Mesenchymal stem cell (in vitro differentiated cells and primary cell): ENCODE measurements at regions not wholly inside any gene's neighbourhood (a gene's known extent, or its start where the extent isn't known, plus 50 kb on each side); places are given as distances from the start of the nearest gene placed in this dataset.

ENCODE experiments used
- DNase-seq: peaks from one replicate; pipeline ENCODE4 v3.0.0-alpha.2; 2013
- H2AFZ ChIP-seq: one replicate; pipeline ENCODE4 v1.6.1; 2013; ENCODE audit warnings: low read depth, mild to moderate bottlenecking, control low read depth, inconsistent platforms, low read length, moderate library complexity
- H2AK5ac ChIP-seq: 2 replicates; pipeline ENCODE4 v1.6.1; 2013; ENCODE audit warnings: low read length, moderate library complexity, mild to moderate bottlenecking, inconsistent platforms; ENCODE audit not compliant: severe bottlenecking
- H2BK120ac ChIP-seq: one replicate; pipeline ENCODE4 v1.6.1; 2013; ENCODE audit warnings: low read depth, mild to moderate bottlenecking, inconsistent platforms, low read length, moderate library complexity
- H2BK12ac ChIP-seq, 2 experiments: one replicate each; pipeline ENCODE4 v1.6.1; 2013; ENCODE audit warnings: inconsistent platforms in 2 of 2, low read length in 2 of 2, mild to moderate bottlenecking in 2 of 2, moderate library complexity in 2 of 2, control low read depth in 1 of 2
- H2BK15ac ChIP-seq: one replicate; pipeline ENCODE4 v1.6.1; 2013; ENCODE audit warnings: mild to moderate bottlenecking, low read depth, inconsistent platforms; ENCODE audit not compliant: poor library complexity, severe bottlenecking
- H2BK5ac ChIP-seq: 2 replicates; pipeline ENCODE4 v1.6.1; 2013; ENCODE audit warnings: low read depth, mild to moderate bottlenecking, low read length, control low read depth, inconsistent platforms; ENCODE audit not compliant: poor library complexity, severe bottlenecking
- H3K14ac ChIP-seq, 2 experiments: one replicate each; pipeline ENCODE4 v1.6.1; 2013; ENCODE audit warnings: inconsistent platforms in 2 of 2, low read length in 2 of 2, control low read depth in 1 of 2, mild to moderate bottlenecking in 1 of 2, moderate library complexity in 1 of 2
- H3K18ac ChIP-seq, 2 experiments: one replicate each; pipeline ENCODE4 v1.6.1; 2013; ENCODE audit warnings: inconsistent platforms in 2 of 2, low read length in 2 of 2, control low read depth in 1 of 2, low read depth in 1 of 2, mild to moderate bottlenecking in 1 of 2
- H3K23ac ChIP-seq, 2 experiments: one replicate each; pipeline ENCODE4 v1.6.1; 2013; ENCODE audit warnings: inconsistent platforms in 2 of 2, low read length in 2 of 2, mild to moderate bottlenecking in 2 of 2, moderate library complexity in 2 of 2, control low read depth in 1 of 2
- H3K27ac ChIP-seq: 2 replicates; pipeline ENCODE4 v1.5.1; 2013; ENCODE audit warnings: mild to moderate bottlenecking, moderate library complexity, low read length, control low read depth, inconsistent platforms; ENCODE audit not compliant: poor library complexity, severe bottlenecking
- H3K27me3 ChIP-seq, 2 experiments: 2 replicates each; pipeline versions ENCODE4 v1.6.1 to v1.7.0; 2013; ENCODE audit warnings: low read length in 2 of 2, mild to moderate bottlenecking in 2 of 2, moderate library complexity in 2 of 2, control low read depth in 1 of 2, inconsistent platforms in 1 of 2; ENCODE audit not compliant: control insufficient read depth in 1 of 2, insufficient read depth in 1 of 2
- H3K36me3 ChIP-seq, 2 experiments: 2 replicates each; pipeline versions ENCODE4 v1.6.1 to v1.7.0; 2013; ENCODE audit warnings: low read length in 2 of 2, control low read depth in 1 of 2, inconsistent platforms in 1 of 2, low read depth in 1 of 2, mild to moderate bottlenecking in 1 of 2; ENCODE audit not compliant: insufficient read depth in 2 of 2, control insufficient read depth in 1 of 2
- H3K4ac ChIP-seq, 2 experiments: one replicate each; pipeline ENCODE4 v1.6.1; 2013; ENCODE audit warnings: inconsistent platforms in 2 of 2, low read length in 2 of 2, mild to moderate bottlenecking in 2 of 2, moderate library complexity in 2 of 2, control low read depth in 1 of 2, low read depth in 1 of 2
- H3K4me1 ChIP-seq: 2 replicates; pipeline ENCODE4 v1.6.1; 2013; ENCODE audit warnings: low read depth, low read length, control low read depth; ENCODE audit not compliant: control insufficient read depth, insufficient read depth
- H3K4me2 ChIP-seq: 2 replicates; pipeline ENCODE4 v1.6.1; 2013; ENCODE audit warnings: low read length, mild to moderate bottlenecking, inconsistent platforms; ENCODE audit not compliant: poor library complexity, severe bottlenecking
- H3K4me3 ChIP-seq, 2 experiments: 2 replicates each; pipeline versions ENCODE4 v1.5.1 to v1.7.0; 2013; ENCODE audit warnings: low read length in 2 of 2, mild to moderate bottlenecking in 2 of 2, control low read depth in 1 of 2, low read depth in 1 of 2; ENCODE audit not compliant: insufficient read depth in 1 of 2
- H3K79me1 ChIP-seq: replicated peaks from 2 replicates; pipeline ENCODE4 v1.6.1; 2013; ENCODE audit warnings: mild to moderate bottlenecking, control low read depth, low read length, inconsistent platforms; ENCODE audit not compliant: poor library complexity, severe bottlenecking
- H3K9ac ChIP-seq: 2 replicates; pipeline ENCODE4 v1.7.0; 2013; ENCODE audit warnings: mild to moderate bottlenecking, low read length, moderate library complexity
- H3K9me3 ChIP-seq: 2 replicates; pipeline ENCODE4 v1.7.0; 2013; ENCODE audit warnings: mild to moderate bottlenecking, low read length; ENCODE audit not compliant: control insufficient read depth
- H4K8ac ChIP-seq: one replicate; pipeline ENCODE4 v1.6.1; 2013; ENCODE audit warnings: inconsistent platforms, mild to moderate bottlenecking, low read length, moderate library complexity
- H4K91ac ChIP-seq: one replicate; pipeline ENCODE4 v1.6.1; 2013; ENCODE audit warnings: mild to moderate bottlenecking, low read length, inconsistent platforms
- WGBS: methylation state at CpG from one replicate; pipeline ENCODE4 v1.1.7; 2013; ENCODE audit warnings: mixed read lengths; 5-methylcytosine and 5-hydroxymethylcytosine counted together

GRCh38 chr1:102365071-102365470, 368.3 kb upstream of the OLFM3 start:
- Histone ChIP-seq H3K9ac (no peak overlapping the region), H3K4ac (no peak overlapping the region), H3K23ac (no peak overlapping the region), H2AFZ (no peak overlapping the region), H4K8ac (no peak overlapping the region), H3K18ac (no peak overlapping the region), H3K4me3 (no peak overlapping the region), H2BK120ac (no peak overlapping the region), H2BK5ac (no peak overlapping the region), H3K36me3 (no peaks in the 10 kb centered on the region), H3K14ac (no peak overlapping the region), H3K4me1 (no peaks in the 10 kb centered on the region), H3K27ac (no peak overlapping the region), H2AK5ac (no peak overlapping the region), H3K9me3 (no peaks in the 10 kb centered on the region), H4K91ac (no peak overlapping the region), H3K79me1 (no peaks in the 10 kb centered on the region), H2BK12ac (no peak overlapping the region), H3K4me2 (no peak overlapping the region), H3K27me3 (no peaks in the 10 kb centered on the region), H2BK15ac (no peak overlapping the region)
- DNase-seq = no peak
- WGBS = 100% methylated on average over 1 of the region's 3 CpGs

DNA sequence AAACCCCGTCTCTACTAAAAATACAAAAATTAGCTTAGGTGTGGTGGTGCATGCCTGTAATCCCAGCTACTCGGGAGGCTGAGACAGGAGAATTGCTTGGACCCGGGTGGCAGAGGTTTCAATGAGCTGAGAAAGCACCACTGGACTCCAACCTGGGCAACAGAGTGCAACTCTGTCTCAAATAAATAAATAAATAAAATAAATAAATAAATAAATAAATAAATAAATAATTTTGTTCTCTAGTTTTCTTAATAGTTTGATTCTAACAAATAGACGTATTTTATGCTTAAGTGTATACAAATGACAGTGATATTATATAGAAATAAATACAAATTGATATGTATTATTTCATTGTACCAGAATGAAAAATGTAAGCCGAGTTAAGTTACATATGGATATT, 339.9 kb upstream of the OLFM3 start:
- H3K79me1 ChIP-seq = no peaks in the 10 kb centered on the region
- no peak overlapping the region for H2BK15ac ChIP-seq
- no peak overlapping the region for H2BK12ac ChIP-seq
- H3K36me3 ChIP-seq = no peaks in the 10 kb centered on the region
- H3K27me3 ChIP-seq = no peaks in the 10 kb centered on the region
- no peak overlapping the region for H3K23ac ChIP-seq
- H3K4me3 ChIP-seq = no peak overlapping the region
- H4K8ac ChIP-seq = no peak overlapping the region
- H3K9me3 ChIP-seq = peaks cover 3% of the 10 kb centered on the region
- no peak overlapping the region for H2BK5ac ChIP-seq
- H3K4me2 ChIP-seq = no peak overlapping the region
- H2AFZ ChIP-seq = no peak overlapping the region
- H3K18ac ChIP-seq = no peak overlapping the region
- H3K27ac ChIP-seq = no peak overlapping the region
- H3K4ac ChIP-seq = no peak overlapping the region
- no peak overlapping the region for H3K9ac ChIP-seq
- H2AK5ac ChIP-seq = no peak overlapping the region
- WGBS = 93% methylated on average over 3 of the region's 5 CpGs
- no peaks in the 10 kb centered on the region for H3K4me1 ChIP-seq
- no peak overlapping the region for H4K91ac ChIP-seq
- no peak overlapping the region for H3K14ac ChIP-seq
- H2BK120ac ChIP-seq = no peak overlapping the region
- no peak for DNase-seq

DNA sequence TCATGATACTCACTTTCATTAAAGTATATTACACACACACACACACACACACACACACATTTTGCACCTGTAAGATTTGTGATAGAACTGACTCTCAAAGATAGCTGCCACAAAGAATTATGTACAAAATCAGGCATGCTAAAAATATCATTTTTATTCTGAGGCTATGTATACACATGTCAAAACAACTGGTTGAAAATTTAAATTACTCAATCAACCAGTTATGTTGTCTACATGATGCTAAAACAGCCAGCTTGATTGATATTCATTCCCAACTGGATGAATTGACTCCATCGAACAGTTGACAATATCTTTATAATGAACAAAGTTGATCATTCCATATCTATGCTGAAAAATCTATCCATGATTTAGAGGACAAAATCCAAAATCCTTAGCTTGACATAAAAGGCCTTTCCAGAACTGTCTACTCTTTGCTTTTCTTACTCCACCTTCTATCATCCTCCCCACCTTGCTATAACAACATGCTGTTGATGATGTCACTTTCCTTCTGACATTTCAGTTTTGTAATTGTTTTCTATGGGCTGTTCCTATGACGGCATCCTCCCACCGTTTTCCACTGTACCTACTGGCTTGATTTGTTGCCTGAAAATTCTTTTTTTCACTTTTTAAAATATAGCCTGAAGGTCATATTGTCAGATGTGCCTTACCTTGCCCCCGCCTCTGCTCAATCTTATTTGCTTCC, 321.5 kb upstream of the OLFM3 start:
- Histone ChIP-seq H3K4me3 (no peak overlapping the region), H3K18ac (no peak overlapping the region), H3K36me3 (no peaks in the 10 kb centered on the region), H2AK5ac (no peak overlapping the region), H2AFZ (no peak overlapping the region), H3K23ac (no peak overlapping the region), H4K8ac (no peak overlapping the region), H4K91ac (no peak overlapping the region), H3K27me3 (no peaks in the 10 kb centered on the region), H3K14ac (no peak overlapping the region), H3K4me1 (no peaks in the 10 kb centered on the region), H2BK15ac (no peak overlapping the region), H2BK5ac (no peak overlapping the region), H3K79me1 (no peaks in the 10 kb centered on the region), H2BK120ac (no peak overlapping the region), H2BK12ac (no peak overlapping the region), H3K9me3 (peaks cover 3% of the 10 kb centered on the region), H3K4ac (no peak overlapping the region), H3K27ac (no peak overlapping the region), H3K4me2 (no peak overlapping the region), H3K9ac (no peak overlapping the region)
- 84% methylated on average over 3 of the region's 4 CpGs for WGBS
- DNase-seq = no peak

GRCh38 chr1:102315096-102315495, 318.4 kb upstream of the OLFM3 start:
- Histone ChIP-seq H3K27ac (no peak overlapping the region), H3K4me3 (no peak overlapping the region), H3K4me2 (no peak overlapping the region), H3K27me3 (no peaks in the 10 kb centered on the region), H2BK15ac (no peak overlapping the region), H3K79me1 (no peaks in the 10 kb centered on the region), H4K8ac (no peak overlapping the region), H3K4ac (no peak overlapping the region), H3K4me1 (no peaks in the 10 kb centered on the region), H3K36me3 (no peaks in the 10 kb centered on the region), H2BK120ac (no peak overlapping the region), H2AFZ (no peak overlapping the region), H4K91ac (no peak overlapping the region), H3K18ac (no peak overlapping the region), H3K9me3 (peaks cover 3% of the 10 kb centered on the region), H2BK12ac (no peak overlapping the region), H3K9ac (no peak overlapping the region), H3K23ac (no peak overlapping the region), H2AK5ac (no peak overlapping the region), H2BK5ac (no peak overlapping the region), H3K14ac (no peak overlapping the region)
- DNase-seq = no peak
